Right atrium auricular region (tissue), 2 donors: ENCODE measurements at regions not wholly inside any gene's neighbourhood (a gene's known extent, or its start where the extent isn't known, plus 50 kb on each side); places are given as distances from the start of the nearest gene placed in this dataset.

ENCODE experiments used
- DNase-seq: peaks from one replicate; pipeline ENCODE4 v3.0.0-alpha.2; 2019; ENCODE audit warnings: low spot score
- H3K27ac ChIP-seq, 2 donors: fragments of 200-600 bp; sonication (generic); 1 replicate in 1 of 2; 2 replicates in 1 of 2; pipeline ENCODE4 v1.5.1; 2016 to 2019
- H3K27me3 ChIP-seq, 2 donors: fragments of 200-600 bp; sonication (generic); one replicate each; pipeline versions ENCODE4 v1.5.1 to v1.6.0; 2017 to 2019
- H3K36me3 ChIP-seq: fragments of 200-600 bp; sonication (generic); one replicate; pipeline ENCODE4 v1.5.1; 2016
- H3K4me1 ChIP-seq, 2 donors: fragments of 200-600 bp; sonication (generic); one replicate each; pipeline versions ENCODE4 v1.5.1 to v1.6.0; 2017 to 2019
- H3K4me3 ChIP-seq, 2 donors: fragments of 200-600 bp; sonication (generic); 1 replicate in 1 of 2; 2 replicates in 1 of 2; pipeline ENCODE4 v1.5.1; 2017 to 2019; ENCODE audit warnings: mild to moderate bottlenecking in 1 of 2, moderate library complexity in 1 of 2
- H3K9me3 ChIP-seq, 2 donors: fragments of 200-600 bp; sonication (generic); one replicate each; pipeline ENCODE4 v1.5.1; 2019
- CTCF ChIP-seq, 2 donors: fragments of 200-600 bp; sonication (generic); IDR thresholded peaks; one replicate each; pipeline ENCODE4 v1.5.1; 2019; ENCODE audit warnings: antibody characterized with exemption in 2 of 2

GRCh38 chr2:102092535-102092934 is 50.0 kb upstream of the IL1R1 start:
- no peak for DNase-seq
- Histone ChIP-seq H3K36me3 (no peaks in the 10 kb centered on the region), H3K4me1 (no peaks in the 10 kb centered on the region), H3K27me3 (no peaks in the 10 kb centered on the region), H3K4me3 (no peak overlapping the region), H3K27ac (no peak overlapping the region), H3K9me3 (peaks cover 0 to 9% of the 10 kb centered on the region in 2 donors)
- TF ChIP-seq CTCF (IDR thresholded peaks at IDR 0.05) = no peak
